AG04449 (cell line): ENCODE measurements at regions not wholly inside any gene's neighbourhood (a gene's known extent, or its start where the extent isn't known, plus 50 kb on each side); places are given as distances from the start of the nearest gene placed in this dataset.

Experiments used
- CTCF ChIA-PET: fragments of 350-600 bp; formaldehyde crosslinking; extraction: SDS; loops from one replicate; lab custom pipeline; 2021; ENCODE audit warnings: antibody characterized with exemption; lab: Yijun Ruan, JAX
- POLR2A ChIA-PET: fragments of 400-600, 350-600 bp; formaldehyde crosslinking; extraction: SDS; loops from one replicate; lab custom pipeline; 2020; ENCODE audit warnings: antibody characterized with exemption, inconsistent platforms; lab: Yijun Ruan, JAX
- DNase-seq: peaks from one replicate; pipeline ENCODE4 v3.0.0-alpha.2; 2010; ENCODE audit warnings: low read depth, low spot score
- H3K4me3 ChIP-seq: 2 replicates; pipeline ENCODE4 v1.5.1; 2011; ENCODE audit warnings: low read depth, mild to moderate bottlenecking, control low read depth, low read length
- CTCF ChIP-seq: IDR thresholded peaks from one replicate; pipeline ENCODE4 v1.5.1; 2011; ENCODE audit warnings: mild to moderate bottlenecking, moderate library complexity, low read length, control low read depth, inconsistent platforms; ENCODE audit not compliant: insufficient read depth; ENCODE audit errors: missing control alignments

GRCh38 chr20:57920971-57921370 is 211.2 kb upstream of the PMEPA1 start:
- H3K4me3 ChIP-seq: no peak overlapping the region
- CTCF ChIA-PET: no interaction called here
- POLR2A ChIA-PET: no interaction called here
- DNase-seq: no peak
- no peak for TF ChIP-seq CTCF

GRCh38 chr20:57919049-57919448 is 209.2 kb upstream of the PMEPA1 start:
- H3K4me3 ChIP-seq: no peak overlapping the region
- POLR2A ChIA-PET: no interaction called here
- CTCF ChIA-PET: no interaction called here
- TF ChIP-seq CTCF: no peak
- no peak for DNase-seq

- POLR2A ChIA-PET: no interaction called here
- CTCF ChIA-PET: no interaction called here
These were observed 208.7 kb upstream of the PMEPA1 start for GRCh38 chr20:57918551-57918950.

GRCh38 chr20:57914205-57914604 is 204.4 kb upstream of the PMEPA1 start:
- POLR2A ChIA-PET: no interaction called here
- no peak overlapping the region for H3K4me3 ChIP-seq
- DNase-seq: no peak
- TF ChIP-seq CTCF: no peak
- CTCF ChIA-PET: no interaction called here

More at GRCh38 chr20:57918551-57918950, 208.7 kb upstream of the PMEPA1 start:
- TF ChIP-seq CTCF: no peak
- no peak for DNase-seq
- no peak overlapping the region for H3K4me3 ChIP-seq

- DNase-seq: no peak
- no peak for TF ChIP-seq CTCF
- ChIA-PET CTCF (no interaction called here), POLR2A (no interaction called here)
- H3K4me3 ChIP-seq: no peak overlapping the region
These were observed 203.5 kb upstream of the PMEPA1 start for GRCh38 chr20:57913156-57913930.

GRCh38 chr20:57912227-57912582 is 202.4 kb upstream of the PMEPA1 start:
- ChIA-PET CTCF (no interaction called here), POLR2A (no interaction called here)
- TF ChIP-seq CTCF: no peak
- no peak for DNase-seq
- no peak overlapping the region for H3K4me3 ChIP-seq
